Gastroesophageal sphincter (tissue), 4 donors: ENCODE measurements at regions not wholly inside any gene's neighbourhood (a gene's known extent, or its start where the extent isn't known, plus 50 kb on each side); places are given as distances from the start of the nearest gene placed in this dataset.

Source experiments
- ATAC-seq: fragments of 150-250 bp; one replicate; pipeline ENCODE4 v1.9.1; 2016; ENCODE audit warnings: mild to moderate bottlenecking, moderate library complexity
- H3K27ac ChIP-seq, 4 donors: fragments of 200-600 bp; sonication (generic) in 3 of 4; 1 replicate in 3 of 4; 2 replicates in 1 of 4; pipeline ENCODE4 v1.5.1; 2016 to 2019
- H3K27me3 ChIP-seq: fragments of 200-600 bp; sonication (generic); one replicate; pipeline ENCODE4 v1.5.1; 2019
- H3K36me3 ChIP-seq, 2 donors: fragments of 200-600 bp; sonication (generic); one replicate each; pipeline ENCODE4 v1.5.1; 2019; ENCODE audit warnings: control low read depth in 1 of 2
- H3K4me1 ChIP-seq, 3 donors: fragments of 200-600 bp; sonication (generic); 1 replicate in 2 of 3; 2 replicates in 1 of 3; pipeline ENCODE4 v1.5.1; 2016 to 2019; ENCODE audit warnings: control low read depth in 2 of 3
- H3K4me3 ChIP-seq, 2 donors: fragments of 200-600 bp; sonication (generic); one replicate each; pipeline ENCODE4 v1.5.1; 2019; ENCODE audit warnings: mild to moderate bottlenecking in 1 of 2, moderate library complexity in 1 of 2
- H3K9me3 ChIP-seq, 3 donors: fragments of 200-600 bp; sonication (generic); one replicate each; pipeline ENCODE4 v1.5.1; 2017 to 2019; ENCODE audit warnings: control low read depth in 2 of 3
- EP300 ChIP-seq: sonication (generic); formaldehyde crosslinking; IDR thresholded peaks from one replicate; pipeline ENCODE4 v1.6.1; 2017; ENCODE audit warnings: antibody characterized with exemption, mild to moderate bottlenecking
- POLR2A ChIP-seq, 2 donors: fragments of 450-650 bp; IDR thresholded peaks; one replicate each; pipeline ENCODE4 v1.6.1; 2017; ENCODE audit warnings: antibody characterized with exemption in 2 of 2, mild to moderate bottlenecking in 2 of 2, moderate library complexity in 1 of 2
- POLR2AphosphoS5 ChIP-seq: sonication (generic); formaldehyde crosslinking; IDR thresholded peaks from one replicate; pipeline ENCODE4 v1.6.1; 2017; ENCODE audit warnings: antibody characterized with exemption
- WGBS, 2 donors: methylation state at CpG; one replicate each; pipeline ENCODE4 v1.1.5; 2018; ENCODE audit warnings: low coverage in 1 of 2; 5-methylcytosine and 5-hydroxymethylcytosine counted together
- TF ChIP-seq, protein P1 (sequence below), 4 experiments: fragments of 200-600 bp in 2 of 4; fragments of 450-650 bp in 2 of 4; sonication (generic) in 1 of 4; IDR thresholded peaks; one replicate each; pipeline ENCODE4 v1.5.1; 2017 to 2019; ENCODE audit warnings: antibody characterized with exemption in 4 of 4, mild to moderate bottlenecking in 2 of 4, moderate library complexity in 2 of 4

DNA sequence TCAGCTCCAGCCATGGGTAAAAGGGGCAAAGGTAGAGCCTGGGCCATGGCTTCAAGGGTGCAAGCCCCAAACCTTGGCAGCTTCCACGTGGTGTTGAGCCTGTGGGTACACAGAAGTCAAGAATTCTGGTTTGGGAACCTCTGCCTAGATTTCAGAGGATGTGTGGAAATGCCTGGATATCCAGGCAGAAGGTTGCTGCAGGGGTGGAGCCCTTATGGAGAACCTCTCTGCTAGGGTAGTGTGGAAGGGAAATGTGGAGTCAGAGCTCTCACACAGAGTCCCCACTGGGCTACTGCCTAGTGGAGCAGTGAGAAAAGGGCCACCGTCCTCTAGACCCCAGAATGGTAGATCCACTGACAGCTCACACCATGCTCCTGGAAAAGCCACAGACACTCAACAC is 117.1 kb downstream of the NREP start:
- Histone ChIP-seq H3K27me3 (no peaks in the 10 kb centered on the region), H3K9me3 (peaks cover 0 to 21% (median 0%) of the 10 kb centered on the region in 3 donors), H3K4me1 (peaks cover 4 to 21% (median 6%) of the 10 kb centered on the region in 3 donors), H3K27ac (no peak overlapping the region), H3K36me3 (no peaks in the 10 kb centered on the region), H3K4me3 (no peak overlapping the region)
- TF ChIP-seq, protein P1, sequence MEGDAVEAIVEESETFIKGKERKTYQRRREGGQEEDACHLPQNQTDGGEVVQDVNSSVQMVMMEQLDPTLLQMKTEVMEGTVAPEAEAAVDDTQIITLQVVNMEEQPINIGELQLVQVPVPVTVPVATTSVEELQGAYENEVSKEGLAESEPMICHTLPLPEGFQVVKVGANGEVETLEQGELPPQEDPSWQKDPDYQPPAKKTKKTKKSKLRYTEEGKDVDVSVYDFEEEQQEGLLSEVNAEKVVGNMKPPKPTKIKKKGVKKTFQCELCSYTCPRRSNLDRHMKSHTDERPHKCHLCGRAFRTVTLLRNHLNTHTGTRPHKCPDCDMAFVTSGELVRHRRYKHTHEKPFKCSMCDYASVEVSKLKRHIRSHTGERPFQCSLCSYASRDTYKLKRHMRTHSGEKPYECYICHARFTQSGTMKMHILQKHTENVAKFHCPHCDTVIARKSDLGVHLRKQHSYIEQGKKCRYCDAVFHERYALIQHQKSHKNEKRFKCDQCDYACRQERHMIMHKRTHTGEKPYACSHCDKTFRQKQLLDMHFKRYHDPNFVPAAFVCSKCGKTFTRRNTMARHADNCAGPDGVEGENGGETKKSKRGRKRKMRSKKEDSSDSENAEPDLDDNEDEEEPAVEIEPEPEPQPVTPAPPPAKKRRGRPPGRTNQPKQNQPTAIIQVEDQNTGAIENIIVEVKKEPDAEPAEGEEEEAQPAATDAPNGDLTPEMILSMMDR (IDR thresholded peaks at IDR 0.05), result no peak
- no peak for TF ChIP-seq POLR2A (IDR thresholded peaks at IDR 0.05)
- TF ChIP-seq POLR2AphosphoS5, result no peak
- TF ChIP-seq EP300, result no peak
- no peak for ATAC-seq
- WGBS, 2 donors, result no CpG with 5 or more reads among the region's 2 CpGs

DNA sequence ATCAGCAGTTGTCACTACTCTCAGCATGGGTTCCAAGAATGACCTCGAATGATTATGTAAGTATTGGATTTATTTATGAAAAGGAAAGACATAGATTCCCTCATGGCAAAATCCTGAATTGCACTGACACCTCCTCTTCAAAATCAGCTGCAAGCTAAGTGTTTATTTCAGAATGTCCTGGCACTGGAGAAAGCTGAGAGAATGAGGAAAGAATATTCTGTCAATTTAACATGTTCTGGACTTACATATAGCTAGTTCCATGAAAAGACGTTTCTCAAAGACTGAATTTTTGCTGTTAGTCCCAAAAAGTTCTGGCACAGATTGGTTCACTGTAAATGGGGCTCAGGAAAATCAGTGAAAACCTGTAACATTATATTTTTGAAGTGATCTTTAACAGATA is 120.3 kb downstream of the NREP start:
- TF ChIP-seq POLR2AphosphoS5 (no peak), EP300 (no peak), POLR2A (IDR thresholded peaks at IDR 0.05) (no peak)
- TF ChIP-seq, protein P1 (IDR thresholded peaks at IDR 0.05), result no peak
- Histone ChIP-seq H3K4me3 (no peak overlapping the region), H3K4me1 (peaks cover 4 to 18% (median 6%) of the 10 kb centered on the region in 3 donors), H3K27ac (no peak overlapping the region), H3K27me3 (no peaks in the 10 kb centered on the region), H3K9me3 (peaks cover 0 to 21% (median 0%) of the 10 kb centered on the region in 3 donors), H3K36me3 (no peaks in the 10 kb centered on the region)
- ATAC-seq, result no peak
- WGBS, 2 donors, result 56 to 63% methylated on average over 2 of the region's 2 CpGs

DNA sequence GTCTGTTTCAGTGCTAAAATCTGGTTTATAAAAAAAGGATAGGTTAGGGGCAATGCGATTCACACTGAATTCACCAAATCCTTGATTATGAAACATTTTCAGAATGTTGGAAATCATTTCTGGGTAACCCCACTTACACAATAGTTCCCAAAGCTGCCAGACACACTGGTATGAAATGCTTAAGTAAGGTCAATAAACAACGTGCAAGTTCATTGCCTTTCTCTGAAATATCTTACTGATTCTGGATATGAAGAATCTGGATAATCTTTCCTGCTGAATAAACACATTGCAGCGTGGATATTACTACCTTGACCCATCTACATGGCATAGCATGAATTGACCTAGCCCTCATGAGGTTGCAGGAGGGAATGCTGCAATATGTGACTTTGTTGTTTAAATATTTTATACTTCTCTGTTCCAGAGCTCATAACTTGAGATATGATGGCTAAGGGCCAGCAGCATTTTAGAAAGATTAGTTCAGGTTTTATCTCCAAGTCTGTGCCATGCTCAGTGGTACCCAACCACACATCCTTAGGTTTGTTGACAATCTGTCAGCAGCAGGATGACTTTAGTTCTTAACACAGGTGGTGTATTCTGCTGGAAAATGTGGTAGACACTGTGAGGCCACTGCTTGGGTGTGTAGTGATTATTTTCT is 121.0 kb downstream of the NREP start:
- H3K9me3 ChIP-seq, result peaks cover 0 to 21% (median 0%) of the 10 kb centered on the region in 3 donors
- TF ChIP-seq POLR2A (IDR thresholded peaks at IDR 0.05), result no peak
- TF ChIP-seq, protein P1 (IDR thresholded peaks at IDR 0.05), result no peak
- TF ChIP-seq EP300, result no peak
- TF ChIP-seq POLR2AphosphoS5, result peak; percentile 33
- no peaks in the 10 kb centered on the region for H3K36me3 ChIP-seq
- peaks cover 4 to 13% (median 6%) of the 10 kb centered on the region in 3 donors for H3K4me1 ChIP-seq
- H3K27ac ChIP-seq, result no peak overlapping the region
- no peak overlapping the region for H3K4me3 ChIP-seq
- ATAC-seq, result peak; percentile 18
- WGBS, 2 donors, result 55 to 56% methylated on average over 3 of the region's 3 CpGs
- H3K27me3 ChIP-seq, result no peaks in the 10 kb centered on the region

DNA sequence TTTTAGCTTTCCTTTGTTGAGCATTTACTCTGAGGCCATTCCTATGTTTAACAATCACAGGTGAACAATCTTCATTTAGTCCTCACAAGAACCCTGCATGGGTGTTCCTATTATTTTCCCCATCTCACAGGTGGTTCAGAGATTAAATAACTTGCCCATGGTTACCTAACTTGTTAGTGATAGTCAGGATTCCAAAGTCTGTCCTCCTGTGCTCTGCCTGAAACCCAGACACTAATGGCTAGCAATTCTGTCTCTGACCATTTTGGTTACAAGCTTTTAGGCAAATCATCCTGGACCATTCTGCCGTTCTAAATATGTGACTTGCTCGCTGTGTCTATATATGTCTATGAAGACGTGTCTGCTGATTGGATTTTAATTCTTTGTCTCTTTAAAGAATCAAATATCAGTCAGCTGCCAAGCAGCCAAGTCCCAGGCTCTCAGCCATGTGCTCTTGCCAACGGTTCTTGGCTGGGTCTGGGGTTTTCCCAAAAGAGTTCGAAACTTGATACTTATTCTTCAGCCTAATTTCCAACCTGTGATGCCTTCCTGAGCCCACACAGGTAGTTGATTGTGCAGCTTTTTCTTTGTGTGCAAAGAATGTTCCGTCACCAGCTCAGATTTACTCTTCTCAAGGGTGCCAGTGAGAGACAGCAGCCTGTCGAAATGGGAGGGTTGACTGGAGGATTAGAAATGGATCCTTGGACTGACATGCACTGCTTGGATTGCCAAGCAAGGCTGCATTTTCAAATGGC is 121.7 kb downstream of the NREP start:
- peaks cover 0 to 21% (median 0%) of the 10 kb centered on the region in 3 donors for H3K9me3 ChIP-seq
- no peaks in the 10 kb centered on the region for H3K36me3 ChIP-seq
- WGBS, 2 donors, result 21% methylated on average over 6 of the region's 7 CpGs; no CpG with 5 or more reads in 1 of the 2 donors
- ATAC-seq, result peak; percentile 35
- no peak overlapping the region for H3K4me3 ChIP-seq
- H3K4me1 ChIP-seq, result peaks cover 4 to 13% (median 6%) of the 10 kb centered on the region in 3 donors
- H3K27me3 ChIP-seq, result no peaks in the 10 kb centered on the region
- TF ChIP-seq, protein P1 (IDR thresholded peaks at IDR 0.05), result no peak
- TF ChIP-seq POLR2AphosphoS5 (no peak), POLR2A (IDR thresholded peaks at IDR 0.05) (no peak), EP300 (no peak)
- no peak overlapping the region for H3K27ac ChIP-seq
